DND-41 (cell line): ENCODE measurements at regions not wholly inside any gene's neighbourhood (a gene's known extent, or its start where the extent isn't known, plus 50 kb on each side); places are given as distances from the start of the nearest gene placed in this dataset.

Source experiments
- ATAC-seq: fragments of 200-7000 bp; cut with Tn5 transposase; 3 replicates; pipeline ENCODE4 v1.9.1; 2021; ENCODE audit warnings: low read depth; ENCODE audit not compliant: insufficient read depth
- DNase-seq: peaks from one replicate; pipeline ENCODE4 v3.0.0-alpha.2; 2020
- H2AFZ ChIP-seq: 2 replicates; pipeline ENCODE4 v1.6.0; 2012; ENCODE audit warnings: low read depth, low read length
- H3K27ac ChIP-seq: 2 replicates; pipeline ENCODE4 v1.5.1; 2012; ENCODE audit warnings: low read length, inconsistent platforms
- H3K27me3 ChIP-seq: fragments of 200-600 bp; sonication (generic); 2 replicates; pipeline ENCODE4 v1.6.0; 2012; ENCODE audit warnings: low read length, mild to moderate bottlenecking, inconsistent platforms; ENCODE audit not compliant: insufficient read depth, poor library complexity
- H3K36me3 ChIP-seq: 2 replicates; pipeline ENCODE4 v1.5.1; 2012; ENCODE audit warnings: low read length, inconsistent platforms; ENCODE audit not compliant: insufficient read depth
- H3K4me1 ChIP-seq: 2 replicates; pipeline ENCODE4 v1.5.1; 2012; ENCODE audit warnings: mild to moderate bottlenecking, low read length; ENCODE audit not compliant: insufficient read depth
- H3K4me2 ChIP-seq: 2 replicates; pipeline ENCODE4 v1.6.0; 2012; ENCODE audit warnings: mild to moderate bottlenecking, moderate library complexity, low read length, inconsistent platforms; ENCODE audit not compliant: insufficient read depth
- H3K4me3 ChIP-seq, 2 experiments: fragments of 200-600 bp in 1 of 2; shearing (Covaris generic) in 1 of 2; 2 replicates each; pipeline ENCODE4 v1.5.1; 2012 to 2016; ENCODE audit warnings: inconsistent platforms in 2 of 2, low read length in 2 of 2, mild to moderate bottlenecking in 2 of 2, low read depth in 1 of 2, moderate library complexity in 1 of 2
- H3K79me2 ChIP-seq: 2 replicates; pipeline ENCODE4 v1.6.0; 2012; ENCODE audit warnings: low read length, inconsistent platforms; ENCODE audit not compliant: insufficient read depth
- H3K9ac ChIP-seq: 2 replicates; pipeline ENCODE4 v1.6.0; 2012; ENCODE audit warnings: low read depth, mild to moderate bottlenecking, inconsistent platforms, low read length, moderate library complexity
- H3K9me3 ChIP-seq: 2 replicates; pipeline ENCODE4 v1.5.1; 2012; ENCODE audit warnings: low read length, moderate library complexity, mild to moderate bottlenecking, inconsistent platforms; ENCODE audit not compliant: insufficient read depth, severe bottlenecking
- H4K20me1 ChIP-seq: 2 replicates; pipeline ENCODE4 v1.6.0; 2012; ENCODE audit warnings: low read length; ENCODE audit not compliant: insufficient read depth
- CTCF ChIP-seq: IDR thresholded peaks from 2 replicates; pipeline ENCODE4 v1.5.1; 2012; ENCODE audit warnings: borderline replicate concordance, low read length, moderate library complexity, mild to moderate bottlenecking; ENCODE audit not compliant: poor library complexity, severe bottlenecking; ENCODE audit errors: extremely low read depth
- EZH2 ChIP-seq: IDR thresholded peaks from 3 replicates; pipeline ENCODE4 v1.6.1; 2012; ENCODE audit warnings: borderline replicate concordance, low read depth, mild to moderate bottlenecking, moderate library complexity, low read length, inconsistent platforms; ENCODE audit not compliant: severe bottlenecking

GRCh38 chr10:124306922-124307371 is 111.8 kb downstream of the OAT start:
- Histone ChIP-seq H3K9me3 (no peaks in the 10 kb centered on the region), H2AFZ (no peak overlapping the region), H3K4me1 (no peaks in the 10 kb centered on the region), H3K79me2 (no peaks in the 10 kb centered on the region), H3K36me3 (no peaks in the 10 kb centered on the region), H3K9ac (no peak overlapping the region), H3K4me2 (no peak overlapping the region), H4K20me1 (no peaks in the 10 kb centered on the region), H3K27ac (no peak overlapping the region), H3K4me3 (no peak overlapping the region), H3K27me3 (no peaks in the 10 kb centered on the region)
- no peak for ATAC-seq
- DNase-seq, result no peak
- TF ChIP-seq CTCF (no peak), EZH2 (no peak)

- no peak overlapping the region for H3K9ac ChIP-seq
- H3K79me2 ChIP-seq, result no peaks in the 10 kb centered on the region
- H4K20me1 ChIP-seq, result no peaks in the 10 kb centered on the region
- peaks cover under 1% of the 10 kb centered on the region for H3K9me3 ChIP-seq
- TF ChIP-seq CTCF, result no peak
- no peak for TF ChIP-seq EZH2
- DNase-seq, result no peak
- H3K4me3 ChIP-seq, result no peak overlapping the region
- H2AFZ ChIP-seq, result no peak overlapping the region
- H3K36me3 ChIP-seq, result no peaks in the 10 kb centered on the region
- H3K4me2 ChIP-seq, result no peak overlapping the region
- H3K27ac ChIP-seq, result no peak overlapping the region
- no peaks in the 10 kb centered on the region for H3K27me3 ChIP-seq
- ATAC-seq, result no peak
- H3K4me1 ChIP-seq, result no peaks in the 10 kb centered on the region
These were observed 112.2 kb downstream of the OAT start for GRCh38 chr10:124306520-124306919.

- TF ChIP-seq EZH2 (no peak), CTCF (no peak)
- H4K20me1 ChIP-seq, result no peaks in the 10 kb centered on the region
- H3K36me3 ChIP-seq, result no peaks in the 10 kb centered on the region
- H3K9me3 ChIP-seq, result peaks cover 4% of the 10 kb centered on the region
- ATAC-seq (no peak), DNase-seq (no peak)
- H3K27me3 ChIP-seq, result no peaks in the 10 kb centered on the region
- no peak overlapping the region for H3K4me2 ChIP-seq
- H3K79me2 ChIP-seq, result no peaks in the 10 kb centered on the region
- no peaks in the 10 kb centered on the region for H3K4me1 ChIP-seq
- no peak overlapping the region for H3K27ac ChIP-seq
- H3K9ac ChIP-seq, result no peak overlapping the region
- H2AFZ ChIP-seq, result no peak overlapping the region
- no peak overlapping the region for H3K4me3 ChIP-seq
These were observed 112.7 kb downstream of the OAT start for GRCh38 chr10:124305984-124306383.

GRCh38 chr10:124305131-124305530 is 113.6 kb downstream of the OAT start:
- TF ChIP-seq EZH2, result no peak
- no peak for TF ChIP-seq CTCF
- Histone ChIP-seq H2AFZ (no peak overlapping the region), H3K4me2 (no peak overlapping the region), H3K4me1 (no peaks in the 10 kb centered on the region), H3K27ac (no peak overlapping the region), H4K20me1 (no peaks in the 10 kb centered on the region), H3K79me2 (no peaks in the 10 kb centered on the region), H3K9ac (no peak overlapping the region), H3K27me3 (no peaks in the 10 kb centered on the region), H3K4me3 (no peak overlapping the region), H3K9me3 (peaks cover 11% of the 10 kb centered on the region), H3K36me3 (no peaks in the 10 kb centered on the region)
- DNase-seq, result no peak
- no peak for ATAC-seq
